Pons (tissue), 1 donor: ENCODE measurements at regions not wholly inside any gene's neighbourhood (a gene's known extent, or its start where the extent isn't known, plus 50 kb on each side); places are given as distances from the start of the nearest gene placed in this dataset.

Source experiments
- DNase-seq: peaks from one replicate; pipeline ENCODE4 v3.0.0-alpha.2; 2016; ENCODE audit warnings: low spot score

- DNase-seq, result no peak
Measured at GRCh38 chr13:31081316-31081715, 80.4 kb downstream of the HSPH1 start.

- DNase-seq, result no peak
Measured at GRCh38 chr13:31074756-31075155, 86.9 kb downstream of the HSPH1 start.

- DNase-seq, result peak; percentile 2
Measured at GRCh38 chr13:31073859-31074718, 87.6 kb downstream of the HSPH1 start.

GRCh38 chr13:31072041-31072440 is 89.7 kb downstream of the HSPH1 start:
- DNase-seq, result no peak

GRCh38 chr13:31069808-31070534 is 91.7 kb downstream of the HSPH1 start:
- no peak for DNase-seq

GRCh38 chr13:31068119-31068423 is 93.6 kb downstream of the HSPH1 start:
- no peak for DNase-seq

- DNase-seq, result no peak
Measured at GRCh38 chr13:31067416-31068118, 94.1 kb downstream of the HSPH1 start.

- DNase-seq, result no peak
Measured at GRCh38 chr13:31064636-31065035, 97.1 kb downstream of the HSPH1 start.

GRCh38 chr13:31063772-31064171 is 97.9 kb downstream of the HSPH1 start:
- DNase-seq, result no peak

- DNase-seq, result no peak
Measured at GRCh38 chr13:31060655-31061054, 101.0 kb downstream of the HSPH1 start.

- no peak for DNase-seq
Measured at GRCh38 chr13:31060220-31060619, 101.5 kb downstream of the HSPH1 start.

GRCh38 chr13:31057403-31058033 is 104.2 kb downstream of the HSPH1 start:
- DNase-seq, result no peak

- DNase-seq, result no peak
Measured at GRCh38 chr13:31056644-31057271, 104.9 kb downstream of the HSPH1 start.

GRCh38 chr13:31055589-31055988 is 106.1 kb downstream of the HSPH1 start:
- DNase-seq, result no peak

- no peak for DNase-seq
Measured at GRCh38 chr13:31054632-31055031, 107.1 kb downstream of the HSPH1 start.

- no peak for DNase-seq
Measured at GRCh38 chr13:31053896-31054295, 107.8 kb downstream of the HSPH1 start.

- DNase-seq, result no peak
Measured at GRCh38 chr13:31053091-31053490, 108.6 kb downstream of the HSPH1 start.

- DNase-seq, result no peak
Measured at GRCh38 chr13:31052478-31052877, 109.2 kb downstream of the HSPH1 start.

GRCh38 chr13:31051999-31052398 is 109.7 kb downstream of the HSPH1 start:
- no peak for DNase-seq

- peak; percentile 13 for DNase-seq
Measured at GRCh38 chr13:31050486-31051400, 111.0 kb downstream of the HSPH1 start.

GRCh38 chr13:31049833-31050232 is 111.9 kb downstream of the HSPH1 start:
- DNase-seq, result no peak
